NCI-H2227 (cell line): ENCODE measurements at regions not wholly inside any gene's neighbourhood (a gene's known extent, or its start where the extent isn't known, plus 50 kb on each side); places are given as distances from the start of the nearest gene placed in this dataset.

Experiments used
- DNase-seq: peaks from one replicate; lab custom pipeline; 2025; ENCODE audit not compliant: unreplicated experiment; lab: John Stamatoyannopoulos, UW

DNA sequence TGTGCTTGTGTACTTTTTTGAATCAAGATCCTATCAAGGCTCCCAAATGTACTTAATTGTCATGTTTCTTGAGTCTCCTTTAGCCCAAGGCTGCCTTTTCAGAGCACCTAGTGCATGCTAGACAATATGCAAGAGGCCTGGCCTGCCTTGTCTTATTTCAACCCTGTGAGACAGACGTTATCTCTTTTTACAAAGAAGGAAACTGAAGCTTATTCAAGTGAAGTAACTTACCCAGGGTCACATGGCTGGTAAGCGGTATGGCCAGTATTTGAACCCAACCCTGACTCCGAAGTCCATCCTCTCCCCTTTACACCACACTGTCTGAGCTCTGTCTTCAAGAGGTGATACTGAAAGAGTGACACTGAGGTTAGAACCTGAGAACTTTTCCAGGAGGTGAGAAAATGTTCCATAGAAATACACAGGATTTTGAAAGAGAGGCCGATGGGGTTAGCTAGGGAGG lies 505.1 kb downstream of the FOXO1 start:
- no peak for DNase-seq

DNA sequence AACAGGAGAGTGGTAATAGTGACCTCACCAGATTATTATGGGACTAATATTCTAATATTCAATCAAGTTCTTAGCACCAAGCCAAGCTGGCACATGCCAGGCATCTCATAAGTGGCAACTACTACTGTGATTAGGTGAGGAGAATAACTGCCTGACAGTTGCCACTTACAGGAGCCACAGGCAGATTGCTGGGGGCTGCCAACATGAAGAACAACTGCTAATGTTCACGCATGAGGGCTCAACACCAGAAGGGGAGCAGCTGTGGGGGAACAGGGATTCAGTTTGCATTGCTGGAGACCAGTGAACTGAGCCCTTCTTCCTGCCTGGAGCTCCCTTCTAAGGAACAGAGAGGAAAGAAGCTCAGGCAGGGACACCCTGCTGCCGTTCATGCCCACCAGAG lies 504.5 kb downstream of the FOXO1 start:
- DNase-seq: no peak

DNA sequence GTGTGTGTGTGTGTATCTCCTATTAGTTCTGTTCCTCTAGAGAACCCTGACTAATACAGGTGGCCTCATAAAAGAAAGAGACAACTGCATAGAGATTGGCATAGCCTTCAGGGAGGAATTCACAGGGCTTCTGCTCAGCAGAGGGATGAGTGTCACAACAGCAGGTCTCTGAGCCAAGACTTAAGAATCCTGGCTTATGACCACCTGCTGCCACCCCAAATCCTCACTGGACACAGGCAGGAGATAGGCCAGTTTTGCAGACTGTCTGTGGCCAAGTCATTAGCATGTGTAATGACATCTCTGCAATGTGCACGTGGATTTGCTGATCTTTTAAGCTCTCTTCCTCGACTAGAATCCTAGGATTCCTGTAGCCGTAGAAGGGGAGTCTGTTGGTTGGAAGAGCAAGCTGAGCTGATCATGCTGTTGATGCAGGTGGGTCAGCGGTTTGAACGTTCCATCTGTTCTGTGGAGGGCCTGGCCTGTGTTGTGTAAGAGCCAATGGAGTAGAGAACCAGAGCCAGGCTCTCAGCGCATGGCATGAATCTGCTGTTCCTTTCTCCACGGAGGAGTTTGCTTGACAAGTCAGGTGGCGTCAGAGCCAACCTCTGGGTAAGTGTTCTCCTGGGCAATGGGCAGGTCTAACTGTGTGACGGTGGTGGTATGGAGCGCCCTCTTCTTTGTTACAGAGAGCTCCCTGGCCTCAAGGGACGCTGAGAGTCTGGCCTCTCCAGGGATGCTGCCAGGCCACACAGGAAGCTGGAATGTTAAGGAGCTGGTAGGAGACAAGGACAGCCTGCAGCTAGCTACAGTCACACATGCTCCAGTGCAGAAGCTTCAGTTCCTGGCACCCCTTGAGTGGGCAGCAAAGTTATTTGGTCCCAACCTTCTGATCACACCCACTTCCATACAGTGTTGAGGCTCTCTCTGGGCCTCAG lies 503.1 kb downstream of the FOXO1 start:
- no peak for DNase-seq

DNA sequence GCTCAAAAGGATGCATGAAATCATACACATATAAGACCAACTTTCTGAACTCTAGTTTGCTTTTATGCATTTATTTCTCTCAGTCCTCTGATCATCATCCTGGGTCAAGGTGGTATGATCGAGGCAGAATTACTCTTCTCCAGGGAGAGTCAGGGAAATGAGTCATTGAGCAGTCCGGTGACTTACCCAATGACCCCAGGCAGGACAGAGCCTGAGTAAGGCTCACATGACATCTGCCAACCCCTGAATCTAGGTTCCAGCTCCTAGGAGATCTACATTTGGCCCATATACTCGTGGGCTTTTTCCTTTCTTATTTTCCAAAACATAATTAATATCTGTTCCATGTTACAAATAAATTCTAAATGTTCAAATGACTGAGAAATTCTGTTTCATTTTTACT lies 502.3 kb downstream of the FOXO1 start:
- no peak for DNase-seq

DNA sequence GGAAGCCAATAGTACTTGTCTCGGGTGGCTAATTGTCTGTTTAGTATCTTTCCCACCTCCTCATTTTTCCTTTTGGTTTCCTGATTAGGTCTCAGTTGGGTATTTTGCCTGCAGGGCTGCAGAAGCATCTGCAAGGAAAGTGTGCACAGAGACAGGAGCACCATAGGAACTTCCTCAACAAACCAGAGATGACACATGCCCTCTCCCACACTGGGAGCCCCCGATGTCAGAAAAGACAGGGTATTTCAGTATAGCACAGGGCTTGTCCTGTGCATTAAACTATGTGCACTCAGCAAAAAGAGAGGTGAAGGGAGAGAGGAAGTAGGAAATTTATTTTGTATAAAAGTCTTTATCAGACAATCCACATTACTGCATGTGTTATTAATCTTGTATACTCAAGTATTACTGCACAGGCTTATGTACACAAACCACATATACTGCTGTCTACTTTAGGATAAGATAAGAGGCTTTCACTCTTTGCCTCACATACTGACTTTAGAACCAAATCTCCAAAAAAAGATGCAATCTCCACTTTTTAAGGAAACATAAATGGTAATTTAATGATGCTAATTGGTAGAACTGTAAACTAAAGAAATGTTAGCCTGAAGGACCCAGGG lies 501.0 kb downstream of the FOXO1 start:
- DNase-seq: no peak

DNA sequence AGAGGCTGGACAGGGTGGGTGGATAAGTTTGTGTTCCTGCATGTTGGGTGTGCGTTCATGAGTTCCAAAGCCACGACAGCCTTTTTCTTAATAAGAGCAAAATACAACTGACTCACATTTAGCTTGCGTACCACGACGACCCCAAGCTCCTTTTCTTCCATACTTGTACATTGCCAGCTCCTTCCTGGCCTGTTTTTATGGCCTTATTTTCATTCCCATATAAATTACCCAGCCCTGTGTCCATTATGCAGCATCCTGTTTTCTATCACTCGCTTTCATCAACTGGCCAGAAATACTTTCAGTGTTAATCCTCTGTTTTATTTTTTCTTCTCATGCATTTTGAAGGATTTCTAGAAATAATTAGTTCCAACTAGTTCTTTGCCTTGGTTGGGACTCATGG lies 499.1 kb downstream of the FOXO1 start:
- DNase-seq: no peak

DNA sequence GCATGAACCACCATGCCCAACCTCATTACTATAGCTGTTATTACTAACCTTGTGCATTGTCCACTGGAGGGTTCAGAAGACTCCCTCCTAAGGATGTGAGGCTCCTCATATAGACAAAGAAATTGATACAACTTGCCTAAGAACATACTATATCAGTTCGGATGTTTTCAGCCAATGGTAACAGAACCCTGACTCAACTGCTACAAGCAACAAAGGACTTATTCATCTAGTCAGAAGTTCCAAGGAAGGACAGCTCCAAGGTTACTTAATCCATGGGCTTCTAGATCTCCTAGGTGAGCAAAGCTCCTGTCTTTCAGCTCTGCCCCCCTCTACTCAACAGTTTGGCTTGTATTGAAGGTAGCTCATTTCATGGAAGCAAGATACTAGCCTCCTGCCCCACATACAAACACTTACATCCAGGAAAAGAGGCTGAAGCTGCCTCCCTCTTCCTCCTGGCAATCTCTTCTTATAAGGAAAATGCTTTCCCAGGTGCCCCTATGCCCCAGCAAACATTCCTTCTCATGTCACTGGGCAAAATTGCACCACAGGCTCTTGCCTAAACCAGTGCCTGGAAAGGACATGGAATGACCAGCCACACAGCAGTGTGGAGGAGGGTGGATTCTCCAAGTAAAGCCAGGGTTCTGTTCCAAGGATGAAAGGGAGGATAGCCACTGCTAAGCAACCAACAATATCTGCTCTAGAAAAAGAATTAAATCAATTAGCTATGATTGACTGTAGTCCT lies 497.8 kb downstream of the FOXO1 start:
- no peak for DNase-seq

DNA sequence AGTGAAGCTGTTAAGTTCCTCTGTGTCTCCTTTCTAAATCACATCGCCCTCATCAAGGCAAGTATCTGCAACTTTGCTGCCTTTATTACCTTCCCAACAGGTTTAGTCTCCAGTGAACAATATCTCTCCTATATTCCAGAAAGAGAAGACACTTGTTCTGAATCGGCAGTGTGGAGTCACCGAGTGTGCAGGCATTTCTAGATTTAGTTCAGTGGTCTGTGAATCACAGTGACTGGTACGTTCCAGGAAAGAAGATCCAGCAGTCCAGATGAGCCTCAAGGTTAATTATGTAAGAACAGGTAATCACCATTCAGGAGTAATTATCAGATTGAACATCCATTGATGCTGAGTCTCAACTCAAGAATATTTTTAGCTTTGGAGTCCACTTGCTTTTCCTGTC lies 497.0 kb downstream of the FOXO1 start:
- DNase-seq: no peak

DNA sequence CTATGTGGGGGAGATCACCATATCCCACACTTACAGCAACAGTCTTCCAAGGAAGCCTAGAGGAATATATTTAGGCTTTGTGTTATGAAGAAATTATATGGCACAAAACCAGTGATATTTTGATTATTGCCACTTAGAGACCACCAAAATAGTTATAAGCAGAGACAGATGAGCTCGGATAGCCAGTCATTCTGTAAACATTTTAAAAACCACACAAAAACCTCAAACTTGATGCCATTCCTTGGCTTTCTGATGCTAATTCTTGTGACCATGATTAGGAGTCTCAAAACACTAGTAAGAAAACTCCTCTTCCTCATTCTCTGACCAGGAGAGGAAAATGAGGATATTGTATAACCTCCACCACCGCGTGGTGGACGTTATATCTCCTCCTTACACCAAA lies 496.4 kb downstream of the FOXO1 start:
- DNase-seq: no peak

DNA sequence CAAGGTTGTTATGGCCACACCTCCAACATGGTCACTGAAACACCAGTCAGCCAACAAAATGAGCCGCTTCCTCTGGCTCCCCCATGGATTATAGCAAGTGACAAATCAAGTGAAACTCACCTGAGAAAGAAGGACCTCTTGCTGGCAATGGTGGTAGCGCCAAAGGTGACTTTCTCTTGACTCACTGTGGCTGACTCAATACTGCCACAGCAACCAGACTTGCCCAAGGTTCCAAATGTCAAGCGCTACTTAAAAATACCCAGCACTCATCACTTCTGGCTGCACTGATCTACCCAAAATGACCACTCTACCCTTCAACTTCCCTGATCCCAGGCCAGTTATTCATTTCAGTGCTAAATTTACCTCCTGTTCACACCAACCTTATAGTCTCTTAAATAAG lies 495.5 kb downstream of the FOXO1 start:
- DNase-seq: no peak

DNA sequence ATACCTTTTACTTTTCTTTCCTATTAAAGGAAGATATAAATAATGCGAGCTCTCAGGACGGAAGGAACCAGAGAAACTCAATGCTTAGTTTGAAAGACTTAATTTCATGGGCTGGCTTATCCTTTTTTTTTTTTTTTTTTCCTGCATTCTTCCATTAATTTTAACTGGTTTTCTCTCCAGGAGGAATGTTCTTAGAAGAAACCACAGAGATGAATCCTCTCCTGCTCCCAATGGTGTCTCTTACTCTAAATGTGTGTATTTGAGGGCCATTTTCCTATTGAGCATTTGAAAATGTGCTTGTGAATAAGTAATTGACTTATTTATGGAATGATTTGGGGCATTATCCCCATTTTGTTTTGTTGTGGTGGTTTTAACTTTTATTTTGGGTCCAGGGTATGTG lies 494.9 kb downstream of the FOXO1 start:
- no peak for DNase-seq

DNA sequence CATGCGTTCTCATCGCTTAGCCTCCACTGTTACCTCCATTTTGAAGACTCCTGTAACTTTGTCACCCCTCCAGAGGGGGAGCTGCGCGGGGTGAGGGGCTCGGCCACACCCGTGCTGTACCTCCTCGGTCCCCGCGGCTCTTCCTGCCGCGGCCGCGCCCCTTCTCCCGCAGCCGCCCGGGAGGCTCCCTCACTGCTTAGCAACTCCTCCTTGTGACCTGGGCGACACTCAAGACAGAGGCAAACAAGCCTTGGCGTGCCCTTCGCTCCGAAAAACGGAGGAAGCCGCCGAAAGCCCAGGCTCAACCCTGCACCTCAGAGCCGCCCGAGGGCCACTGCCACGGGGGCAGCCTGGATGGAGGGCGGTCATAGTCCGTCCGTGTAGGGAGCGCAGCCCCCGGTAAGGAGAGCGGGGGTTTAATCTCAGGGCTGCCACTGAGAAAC lies 494.3 kb downstream of the FOXO1 start:
- no peak for DNase-seq

DNA sequence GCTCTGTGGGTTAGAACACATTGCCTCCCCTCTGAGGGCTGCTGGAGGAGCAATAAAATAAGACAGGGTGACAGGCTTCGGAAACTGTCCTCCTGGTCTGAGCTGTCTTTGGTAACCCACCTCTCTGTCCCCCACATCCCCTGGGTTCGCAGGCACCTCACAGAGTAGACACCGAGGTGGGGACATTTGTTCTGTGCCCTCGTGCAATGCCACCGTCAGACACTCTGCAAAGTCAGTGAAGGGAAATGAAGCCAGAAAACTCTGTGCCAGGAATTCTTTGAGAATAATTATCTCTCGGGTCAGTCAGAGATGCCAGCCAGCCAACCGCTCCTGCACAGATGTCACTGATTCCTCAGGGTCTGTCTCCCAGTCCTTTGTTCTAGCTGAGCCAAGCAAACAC lies 493.6 kb downstream of the FOXO1 start:
- no peak for DNase-seq

DNA sequence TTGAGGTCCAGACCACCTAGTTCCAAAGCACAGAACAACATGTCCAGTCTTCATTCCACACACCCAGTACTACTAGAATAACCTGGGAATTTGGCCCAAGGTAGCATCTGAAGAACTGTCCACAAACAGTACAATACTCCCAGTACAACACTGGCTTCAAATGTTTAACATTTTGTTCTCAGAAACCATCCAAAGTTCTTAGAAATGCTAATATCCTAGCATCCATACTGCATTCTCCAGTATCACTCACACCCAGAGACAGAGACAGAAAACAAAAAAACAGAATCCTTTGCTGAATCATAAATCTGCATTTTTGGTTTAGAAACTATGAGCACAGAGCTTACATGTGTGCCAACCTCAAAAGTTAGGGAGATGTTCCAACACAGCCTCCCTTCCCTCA lies 490.8 kb downstream of the FOXO1 start:
- no peak for DNase-seq

DNA sequence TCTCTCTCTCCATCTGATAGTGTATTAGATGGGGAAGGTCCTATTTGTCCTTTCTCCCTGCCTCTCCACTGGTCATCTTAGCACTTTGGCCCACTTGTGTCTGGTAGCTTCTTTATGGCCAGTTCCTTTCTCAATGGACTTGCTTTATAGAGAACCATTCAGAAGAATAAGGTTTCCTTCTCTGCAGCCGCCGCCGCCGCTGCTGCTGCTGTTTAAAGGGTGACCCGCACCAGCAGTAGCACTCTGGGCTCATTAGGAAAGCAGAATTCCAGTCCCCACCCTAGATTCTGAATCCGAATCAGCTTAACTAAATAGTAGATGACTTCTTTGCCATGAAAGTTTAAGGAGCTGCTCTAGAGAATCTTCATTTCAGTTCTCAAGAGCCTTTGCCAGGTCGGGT lies 490.2 kb downstream of the FOXO1 start:
- DNase-seq: no peak

DNA sequence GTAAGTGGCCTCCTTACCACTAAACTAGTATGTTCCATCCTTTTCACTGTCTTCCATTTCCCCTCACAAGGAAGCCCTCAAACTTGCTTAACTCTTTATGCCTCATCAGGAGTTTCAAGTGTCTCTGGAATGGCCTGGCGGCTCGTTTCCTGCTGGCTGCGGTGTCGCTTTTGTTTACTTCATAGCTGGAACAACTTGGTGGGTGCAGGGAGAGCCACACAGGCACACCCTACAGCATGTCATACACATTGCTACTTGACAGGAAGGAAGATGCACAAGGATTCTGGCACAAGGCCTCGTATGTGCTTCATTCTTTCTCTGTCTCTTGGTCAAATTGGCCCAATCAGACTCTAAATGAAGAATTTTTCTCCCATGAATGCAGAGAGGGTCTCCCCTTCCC lies 488.3 kb downstream of the FOXO1 start:
- no peak for DNase-seq

DNA sequence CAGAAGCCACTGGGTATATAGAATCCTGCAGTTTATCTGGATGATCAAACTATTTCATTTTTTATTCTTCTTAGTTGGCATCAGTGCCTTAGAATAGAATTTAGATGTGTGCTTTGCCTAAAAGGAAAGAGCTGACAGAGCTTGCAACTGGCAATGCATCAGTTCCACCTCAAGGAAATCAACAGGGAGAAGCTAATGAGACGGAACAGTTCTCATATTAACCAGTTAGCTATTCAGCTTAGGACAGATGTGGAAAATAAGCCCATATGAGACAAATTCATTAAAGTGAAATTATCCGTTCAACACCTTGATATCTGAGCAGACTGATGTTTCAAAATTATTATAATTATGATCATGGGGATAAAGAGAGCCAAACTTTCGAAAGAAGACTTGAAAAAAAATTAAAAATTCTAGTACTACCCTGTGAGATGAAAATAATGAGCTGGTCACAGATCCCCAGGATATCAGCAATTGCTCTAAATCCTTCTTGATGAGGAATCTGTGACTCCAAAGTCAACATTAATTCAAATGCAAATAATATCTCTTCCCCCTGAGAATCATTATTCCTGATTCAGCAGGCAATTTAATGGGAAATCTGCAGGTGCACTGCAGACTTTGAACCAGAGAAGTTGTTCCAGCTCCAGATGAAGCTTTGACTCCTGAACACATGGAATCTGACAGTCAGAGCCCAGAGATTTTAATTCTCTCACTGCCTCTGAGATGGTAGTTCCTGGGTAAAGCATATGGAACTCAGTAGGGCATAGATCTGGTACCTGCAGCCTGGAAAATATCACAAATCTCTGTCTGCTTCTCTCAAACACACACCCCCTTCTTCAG lies 486.8 kb downstream of the FOXO1 start:
- DNase-seq: no peak

DNA sequence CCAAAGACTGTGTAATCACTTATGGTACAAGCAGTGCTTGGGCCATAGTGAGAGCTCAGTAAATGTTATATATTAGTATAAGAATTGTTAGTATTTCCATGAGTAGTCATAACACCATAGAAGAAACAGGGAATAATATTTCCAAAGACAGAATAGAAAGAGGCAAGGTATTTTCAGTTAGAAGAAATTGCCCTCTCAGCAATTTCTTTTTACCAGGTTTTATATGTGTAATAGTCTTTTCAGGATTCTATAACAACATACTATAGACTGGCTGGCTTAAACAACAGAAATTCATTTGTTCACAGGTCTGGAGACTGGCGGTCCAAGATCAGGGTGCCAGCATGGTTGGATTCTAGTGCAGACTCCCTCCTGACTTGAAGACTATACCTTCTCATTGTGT lies 485.7 kb downstream of the FOXO1 start:
- no peak for DNase-seq

DNA sequence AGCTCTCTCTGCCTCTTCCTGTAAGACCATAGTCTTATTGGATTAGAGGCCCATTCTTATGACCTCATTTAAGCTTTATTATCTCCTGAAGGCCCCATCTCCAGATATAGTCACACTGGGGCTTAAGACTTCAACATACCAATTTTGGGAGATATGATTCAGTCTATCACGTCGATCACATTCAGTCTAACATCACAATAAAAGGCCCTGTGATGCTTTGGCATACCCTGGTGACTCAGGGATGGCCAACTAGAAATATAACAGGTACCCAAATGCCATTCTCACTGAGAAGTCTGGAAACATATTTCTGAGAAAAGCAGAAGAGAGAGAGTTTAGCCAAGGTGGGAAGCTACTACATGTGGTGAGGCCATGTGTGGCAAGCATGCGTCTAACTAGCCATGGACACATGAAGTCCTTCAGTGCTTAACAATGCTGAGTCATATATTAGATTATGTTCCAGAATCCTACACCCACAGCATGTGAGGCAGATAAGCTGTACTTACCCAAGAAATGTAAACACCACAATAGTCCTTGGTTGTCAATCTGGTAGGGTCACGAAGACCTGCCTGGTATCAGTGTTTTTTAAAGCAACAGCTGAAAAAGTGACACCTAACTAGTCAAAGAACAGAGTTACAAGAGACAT lies 485.1 kb downstream of the FOXO1 start:
- no peak for DNase-seq

DNA sequence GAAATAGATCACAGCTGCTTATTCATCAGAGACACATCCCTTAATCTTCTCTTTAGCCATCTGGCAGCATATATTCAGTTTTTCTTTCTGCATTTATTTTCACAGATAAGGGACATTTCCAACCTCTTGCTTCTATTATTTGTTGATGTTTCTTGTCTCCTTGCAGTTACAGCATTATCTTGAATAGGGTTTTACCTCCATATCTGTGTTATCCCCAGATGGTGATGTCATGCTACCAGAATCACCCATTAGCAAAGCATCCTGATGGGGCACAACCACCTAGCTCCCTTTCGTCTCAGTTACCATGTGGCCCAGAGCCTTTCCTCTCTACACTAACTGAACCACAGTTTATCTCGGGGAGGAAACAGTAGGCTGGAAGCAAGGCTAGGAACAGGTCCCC lies 483.9 kb downstream of the FOXO1 start:
- no peak for DNase-seq
